HuH-7 (cell line): ENCODE measurements at regions not wholly inside any gene's neighbourhood (a gene's known extent, or its start where the extent isn't known, plus 50 kb on each side); places are given as distances from the start of the nearest gene placed in this dataset.
A peak's percentile ranks its signal among the peaks of the same experiment; 100 is the strongest.

Experiments used
- DNase-seq: peaks from one replicate; pipeline ENCODE4 v3.0.0; 2011; ENCODE audit warnings: low spot score

- no peak for DNase-seq
Observed at GRCh38 chr3:67875858-67876257, 221.4 kb upstream of the SUCLG2 start.

GRCh38 chr3:67875338-67875737 is 220.9 kb upstream of the SUCLG2 start:
- DNase-seq: no peak

DNA sequence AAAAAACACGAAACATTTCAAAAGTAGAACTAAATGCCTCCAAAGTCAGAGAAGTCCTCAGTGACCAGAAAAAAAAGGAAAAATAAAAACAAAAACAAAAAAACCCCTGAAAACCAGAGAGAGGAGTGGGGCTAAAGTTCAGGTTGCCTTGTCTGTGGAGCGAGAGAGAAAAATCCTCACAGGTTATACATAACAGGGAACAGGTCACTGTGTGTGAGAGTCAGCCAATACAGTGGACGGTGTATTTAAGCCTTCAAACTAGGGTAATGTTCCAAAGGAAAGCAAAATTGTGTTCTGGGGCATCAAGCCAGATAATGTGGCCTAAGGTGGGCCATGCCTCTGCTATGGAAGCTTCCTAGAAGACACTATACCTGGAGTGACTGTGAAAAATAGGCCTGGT is 216.1 kb upstream of the SUCLG2 start:
- no peak for DNase-seq

DNA sequence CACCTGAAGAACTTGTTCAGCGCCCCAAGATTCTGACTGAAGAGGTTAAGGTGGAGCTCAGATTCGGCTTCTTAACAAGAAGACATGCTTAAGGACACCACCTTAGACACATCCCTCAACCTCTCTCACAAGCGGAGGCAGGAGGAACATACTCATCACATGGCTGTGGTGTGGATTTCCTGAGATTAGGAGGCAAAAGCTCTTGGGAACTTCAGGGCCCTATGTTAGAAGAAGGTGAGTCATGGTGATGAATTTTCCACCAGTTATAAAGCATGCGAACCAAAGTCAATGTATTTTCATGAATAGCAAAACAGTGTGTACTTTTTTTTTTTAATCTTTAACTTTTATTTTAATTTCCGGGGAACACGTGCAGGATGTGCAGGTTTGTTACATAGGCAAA is 212.2 kb upstream of the SUCLG2 start:
- no peak for DNase-seq

GRCh38 chr3:67864587-67865183 is 210.3 kb upstream of the SUCLG2 start:
- DNase-seq: no peak

DNA sequence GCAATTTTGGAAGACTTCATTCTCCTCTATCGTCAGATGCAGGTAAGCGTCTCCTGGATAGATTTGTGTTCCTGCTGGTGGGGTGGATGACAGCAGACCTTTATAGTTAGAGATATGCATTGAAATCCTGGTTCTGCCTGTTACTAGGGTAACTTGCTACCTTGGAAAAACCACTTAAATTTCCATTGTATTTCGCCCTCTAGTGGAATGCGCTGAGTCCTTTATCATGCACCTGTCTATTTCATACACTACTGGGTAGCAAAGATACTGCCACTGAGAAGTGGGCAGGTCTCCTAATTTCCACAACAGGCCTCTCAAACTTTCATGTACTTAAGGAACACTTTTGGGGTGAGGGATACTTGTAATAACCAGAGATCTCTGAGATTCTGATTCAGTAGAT is 209.5 kb upstream of the SUCLG2 start:
- DNase-seq: peak; percentile 3

GRCh38 chr3:67860429-67860828 is 206.0 kb upstream of the SUCLG2 start:
- no peak for DNase-seq

GRCh38 chr3:67858492-67858891 is 204.1 kb upstream of the SUCLG2 start:
- no peak for DNase-seq

DNA sequence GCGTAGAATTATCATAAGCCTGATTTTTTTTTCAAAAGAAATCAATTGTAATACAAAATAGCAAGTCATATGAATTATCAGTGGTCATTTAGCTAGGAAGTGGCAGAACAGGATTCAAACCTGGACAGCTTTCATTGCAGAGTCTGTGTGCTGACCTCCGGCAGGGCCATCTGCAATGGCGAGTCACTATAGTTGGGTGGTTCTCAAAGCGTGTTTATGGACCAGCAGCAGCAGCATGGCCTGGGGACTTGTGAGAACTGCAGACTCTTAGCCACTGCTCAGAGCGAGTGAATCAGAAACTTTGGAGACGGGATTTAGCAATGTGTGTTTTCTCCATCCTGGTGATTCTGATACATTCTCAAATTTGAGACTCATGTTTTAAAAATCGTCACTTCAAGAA is 202.3 kb upstream of the SUCLG2 start:
- DNase-seq: no peak

DNA sequence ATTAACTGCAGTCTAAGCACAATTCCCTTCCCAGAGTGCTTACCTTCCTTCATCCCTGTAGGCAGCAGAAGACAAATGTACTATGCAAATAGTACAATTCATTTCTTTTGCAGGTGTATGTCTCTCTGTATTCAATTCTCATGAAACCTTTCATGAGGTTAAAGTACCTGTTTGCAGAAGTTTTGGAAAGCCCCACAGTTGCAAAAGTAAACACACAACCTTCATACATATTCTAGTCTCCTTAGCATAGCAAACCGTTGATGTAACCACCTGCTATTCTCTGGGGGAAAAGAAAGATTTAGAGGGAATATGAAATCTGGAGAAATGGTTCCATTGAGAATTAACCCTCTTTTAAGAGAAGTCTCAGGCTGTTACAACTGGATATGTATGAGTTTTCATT is 200.3 kb upstream of the SUCLG2 start:
- DNase-seq: no peak

- DNase-seq: no peak
Observed at GRCh38 chr3:67853520-67853919, 199.1 kb upstream of the SUCLG2 start.

- DNase-seq: no peak
Observed at GRCh38 chr3:67848299-67848698, 193.9 kb upstream of the SUCLG2 start.

DNA sequence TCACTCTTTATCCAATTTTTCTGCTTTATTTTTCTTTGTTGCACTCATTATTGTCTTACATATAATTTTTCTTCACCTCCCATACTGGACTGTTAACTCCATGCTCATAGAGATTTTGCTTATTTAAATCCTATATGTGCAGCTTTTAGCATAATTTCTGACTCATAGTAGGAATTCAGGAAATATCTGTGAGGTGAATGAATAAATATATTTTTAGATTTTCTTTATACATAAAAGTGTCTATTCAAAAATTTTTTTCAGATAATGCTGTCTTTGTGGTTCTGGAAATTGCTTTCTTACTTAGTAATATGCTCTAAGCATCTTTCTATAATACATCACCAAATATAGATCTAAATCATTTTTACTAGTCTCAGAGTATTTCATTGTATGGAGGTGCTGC is 191.8 kb upstream of the SUCLG2 start:
- DNase-seq: no peak

- no peak for DNase-seq
Observed at GRCh38 chr3:67832817-67833216, 178.4 kb upstream of the SUCLG2 start.

GRCh38 chr3:67831262-67831661 is 176.8 kb upstream of the SUCLG2 start:
- DNase-seq: no peak

DNA sequence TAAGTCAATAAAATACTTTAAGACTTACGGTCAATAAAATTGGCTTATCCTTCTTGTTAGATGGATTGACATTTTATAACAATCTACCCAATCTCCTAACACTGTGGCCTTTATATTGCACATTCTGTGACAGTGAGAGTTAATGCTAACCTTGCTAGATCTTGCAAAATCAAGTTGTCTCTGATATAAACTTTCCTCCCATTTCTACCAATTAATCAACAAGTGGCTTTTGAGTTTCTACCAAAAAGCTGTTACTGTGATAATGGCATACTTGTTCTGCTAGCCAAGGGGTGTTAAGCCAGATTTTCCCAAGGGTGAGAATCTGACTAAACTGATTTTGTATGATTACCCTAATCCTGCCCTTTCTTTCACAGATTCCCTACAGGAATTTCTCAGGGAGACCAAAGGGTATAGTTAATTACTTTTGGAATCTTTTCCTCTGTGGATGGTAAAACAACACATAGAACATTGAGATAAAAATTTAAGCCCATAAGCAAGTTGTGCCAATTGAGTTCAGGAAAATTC is 174.1 kb upstream of the SUCLG2 start:
- no peak for DNase-seq

GRCh38 chr3:67821135-67821534 is 166.7 kb upstream of the SUCLG2 start:
- DNase-seq: no peak

DNA sequence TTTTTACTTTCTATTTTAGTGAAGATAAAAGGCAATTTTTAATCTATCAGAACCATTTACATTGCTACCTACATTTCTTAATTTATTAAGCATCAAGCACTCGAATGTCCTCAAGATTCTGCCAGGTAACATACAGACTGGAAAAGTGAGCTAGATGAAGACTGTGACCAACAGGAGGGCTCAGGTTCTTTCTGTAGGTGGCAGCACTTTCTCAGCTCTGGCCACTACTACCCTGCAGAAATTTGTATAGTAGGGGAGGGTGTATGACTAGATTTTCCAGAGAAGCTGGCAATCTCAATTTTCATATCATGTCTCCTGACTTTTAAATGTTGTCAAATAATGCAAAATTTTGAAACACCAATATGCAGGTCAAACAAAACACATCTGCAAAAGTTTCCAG is 165.0 kb upstream of the SUCLG2 start:
- no peak for DNase-seq

DNA sequence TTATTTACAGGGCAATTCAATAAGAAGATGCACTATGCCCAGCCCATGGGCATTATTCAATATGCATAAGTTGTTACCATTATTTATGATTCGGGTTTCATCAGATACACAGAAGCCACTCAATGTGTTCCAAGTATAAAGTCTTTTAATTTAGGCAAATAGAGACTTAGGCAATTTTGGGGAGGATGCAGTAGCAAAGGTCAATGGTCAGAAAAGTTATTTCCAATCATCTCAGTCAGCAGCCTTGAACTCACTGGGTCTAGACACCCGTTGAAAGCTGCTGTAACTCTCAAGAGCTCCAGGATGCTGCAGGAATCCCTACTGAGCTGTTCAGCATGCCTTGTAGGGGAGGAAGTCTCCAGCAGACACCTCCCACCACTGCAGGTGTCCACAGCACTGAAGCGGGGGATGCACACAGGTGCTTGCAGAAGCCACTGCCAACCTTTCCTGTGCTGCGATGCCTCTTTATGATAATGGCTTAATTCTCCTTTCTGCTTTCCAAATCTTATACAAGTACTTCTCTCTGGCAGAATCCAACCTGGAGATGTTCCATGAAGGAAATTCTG is 155.0 kb upstream of the SUCLG2 start:
- no peak for DNase-seq

DNA sequence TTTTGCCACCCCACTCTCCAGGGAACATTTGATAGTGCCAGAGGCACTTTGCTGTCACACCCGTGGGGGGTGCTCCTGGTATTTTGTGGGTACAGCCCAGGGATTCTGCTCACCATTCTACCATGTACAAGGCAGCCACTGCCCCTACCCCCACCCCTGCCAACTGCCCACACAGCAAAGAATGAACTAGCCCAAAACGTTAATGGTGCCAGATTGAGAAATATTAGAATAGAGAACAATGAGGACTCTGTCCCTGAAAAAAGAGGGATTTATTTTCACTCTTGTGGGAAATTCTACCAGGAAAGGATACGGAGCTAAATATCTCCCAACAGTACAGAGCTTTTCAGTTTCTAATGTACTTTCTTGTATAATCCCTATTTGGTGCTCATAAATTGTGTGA is 154.5 kb upstream of the SUCLG2 start:
- DNase-seq: no peak

GRCh38 chr3:67804578-67804977 is 150.2 kb upstream of the SUCLG2 start:
- DNase-seq: no peak

DNA sequence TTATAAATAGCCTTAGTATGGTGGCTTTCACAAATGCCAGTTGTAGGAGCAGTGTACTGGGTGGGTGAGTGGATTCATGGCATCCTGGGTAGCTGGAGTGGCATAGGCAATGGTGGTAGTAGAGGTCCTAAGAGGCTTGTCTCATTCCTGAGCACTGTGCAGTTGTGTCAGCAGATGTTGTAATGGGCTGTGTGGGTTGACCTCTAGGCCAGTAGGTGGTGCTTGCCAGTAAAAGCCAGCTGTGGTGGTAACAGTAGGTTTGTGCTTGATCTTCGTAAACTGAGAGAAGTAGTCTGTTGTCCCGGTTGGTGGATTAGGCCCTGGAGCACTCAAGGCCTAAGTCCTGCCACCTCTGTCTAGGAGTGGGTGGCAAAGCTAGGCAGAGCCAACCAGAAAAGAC is 149.7 kb upstream of the SUCLG2 start:
- DNase-seq: peak; percentile 2

DNA sequence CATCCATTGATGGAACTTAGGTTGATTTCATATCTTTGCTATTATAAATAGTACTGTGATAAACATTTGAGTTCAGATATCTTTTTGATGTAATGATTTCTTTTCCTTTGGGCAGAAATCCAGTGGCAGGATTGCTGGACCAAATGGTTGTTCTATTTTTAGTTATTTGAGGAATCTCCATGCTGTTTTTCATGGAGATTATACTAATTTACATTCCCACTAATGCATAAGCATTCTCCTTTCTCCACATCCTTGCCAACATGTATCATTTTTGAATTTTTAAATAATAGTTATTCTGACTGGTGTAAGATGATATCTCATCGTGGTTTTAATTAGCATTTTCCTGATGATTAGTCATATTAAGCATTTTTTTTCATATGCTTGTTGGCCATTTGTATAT is 144.0 kb upstream of the SUCLG2 start:
- DNase-seq: no peak

DNA sequence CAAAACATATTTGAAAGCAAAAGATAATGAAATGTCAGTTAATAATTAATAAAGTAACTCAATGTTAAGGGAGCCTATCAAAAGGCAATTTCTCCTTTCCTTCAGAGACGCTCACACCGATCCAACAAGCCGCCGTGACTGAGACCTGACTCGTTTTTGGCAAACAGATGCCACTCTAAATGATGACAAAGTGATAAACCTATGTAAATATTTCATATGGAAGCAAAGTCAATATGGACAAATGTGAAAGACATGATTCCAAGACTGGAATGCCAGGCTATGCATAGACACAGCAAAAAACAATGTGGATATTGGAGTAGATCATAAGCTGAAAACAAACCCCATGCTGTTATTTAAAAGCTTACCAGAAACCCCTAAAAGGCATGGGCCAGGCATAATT is 137.2 kb upstream of the SUCLG2 start:
- DNase-seq: no peak
